Trophoblast cell (in vitro differentiated cells and primary cell): ENCODE measurements at regions not wholly inside any gene's neighbourhood (a gene's known extent, or its start where the extent isn't known, plus 50 kb on each side); places are given as distances from the start of the nearest gene placed in this dataset.

Source experiments
- DNase-seq, 2 donors: peaks; one replicate each; pipeline ENCODE4 v3.0.0-alpha.2; 2016
- H2AFZ ChIP-seq: 2 replicates; pipeline ENCODE4 v1.6.1; 2013; ENCODE audit warnings: low read length, moderate library complexity, mild to moderate bottlenecking; ENCODE audit not compliant: insufficient read depth, poor library complexity
- H2AK5ac ChIP-seq: 2 replicates; pipeline ENCODE4 v1.6.1; 2013; ENCODE audit warnings: mild to moderate bottlenecking, low read length
- H2BK120ac ChIP-seq: 2 replicates; pipeline ENCODE4 v1.6.1; 2013; ENCODE audit warnings: low read length, mild to moderate bottlenecking, moderate library complexity; ENCODE audit not compliant: insufficient read depth, poor library complexity
- H2BK12ac ChIP-seq: 2 replicates; pipeline ENCODE4 v1.6.1; 2013; ENCODE audit warnings: mild to moderate bottlenecking, low read length, moderate library complexity
- H2BK5ac ChIP-seq: 2 replicates; pipeline ENCODE4 v1.6.1; 2013; ENCODE audit warnings: low read length, low read depth, moderate library complexity, mild to moderate bottlenecking; ENCODE audit not compliant: poor library complexity
- H3K14ac ChIP-seq: 2 replicates; pipeline ENCODE4 v1.6.1; 2013; ENCODE audit warnings: mild to moderate bottlenecking, low read length
- H3K18ac ChIP-seq: 2 replicates; pipeline ENCODE4 v1.6.1; 2013; ENCODE audit warnings: mild to moderate bottlenecking, low read length
- H3K23ac ChIP-seq: 2 replicates; pipeline ENCODE4 v1.6.1; 2013; ENCODE audit warnings: low read length
- H3K27ac ChIP-seq: 2 replicates; pipeline ENCODE4 v1.5.1; 2013; ENCODE audit warnings: low read depth, mild to moderate bottlenecking, inconsistent platforms, low read length, moderate library complexity
- H3K27me3 ChIP-seq: 2 replicates; pipeline ENCODE4 v1.6.1; 2013; ENCODE audit warnings: inconsistent platforms, mild to moderate bottlenecking, low read length, moderate library complexity; ENCODE audit not compliant: insufficient read depth
- H3K36me3 ChIP-seq, 2 experiments: 1 replicate in 1 of 2; 2 replicates in 1 of 2; pipeline ENCODE4 v1.6.1; 2013; ENCODE audit warnings: low read length in 2 of 2, mild to moderate bottlenecking in 2 of 2, moderate library complexity in 1 of 2; ENCODE audit not compliant: insufficient read depth in 2 of 2, control insufficient read depth in 1 of 2
- H3K4ac ChIP-seq: 2 replicates; pipeline ENCODE4 v1.6.1; 2013; ENCODE audit warnings: low read depth, mild to moderate bottlenecking, low read length, moderate library complexity
- H3K4me1 ChIP-seq, 2 experiments: 1 replicate in 1 of 2; 2 replicates in 1 of 2; pipeline ENCODE4 v1.6.1; 2013; ENCODE audit warnings: low read length in 2 of 2, mild to moderate bottlenecking in 2 of 2, moderate library complexity in 1 of 2; ENCODE audit not compliant: insufficient read depth in 2 of 2, control insufficient read depth in 1 of 2
- H3K4me2 ChIP-seq: 2 replicates; pipeline ENCODE4 v1.6.1; 2013; ENCODE audit warnings: inconsistent platforms, mild to moderate bottlenecking, low read length, moderate library complexity
- H3K4me3 ChIP-seq: 2 replicates; pipeline ENCODE4 v1.5.1; 2013; ENCODE audit warnings: mild to moderate bottlenecking, low read depth, low read length, inconsistent platforms
- H3K79me1 ChIP-seq: one replicate; pipeline ENCODE4 v1.6.1; 2013; ENCODE audit warnings: low read length
- H3K79me2 ChIP-seq: 2 replicates; pipeline ENCODE4 v1.6.1; 2013; ENCODE audit warnings: low read length, mild to moderate bottlenecking; ENCODE audit not compliant: control insufficient read depth, insufficient read depth, poor library complexity
- H3K9ac ChIP-seq: 2 replicates; pipeline ENCODE4 v1.6.1; 2013; ENCODE audit warnings: mild to moderate bottlenecking, low read length
- H3K9me3 ChIP-seq: 2 replicates; pipeline ENCODE4 v1.6.1; 2013; ENCODE audit warnings: low read depth, mild to moderate bottlenecking, control low read depth, inconsistent platforms, low read length; ENCODE audit not compliant: insufficient read depth
- H4K12ac ChIP-seq: 2 replicates; pipeline ENCODE4 v1.6.1; 2013; ENCODE audit warnings: low read depth, mild to moderate bottlenecking, low read length, moderate library complexity
- H4K8ac ChIP-seq: 2 replicates; pipeline ENCODE4 v1.6.1; 2013; ENCODE audit warnings: low read depth, mild to moderate bottlenecking, low read length, moderate library complexity
- H4K91ac ChIP-seq: one replicate; pipeline ENCODE4 v1.6.1; 2013; ENCODE audit warnings: low read depth, mild to moderate bottlenecking, low read length, moderate library complexity
- WGBS: extraction: QIAGEN DNeasy Blood & Tissue Kit; methylation state at CpG from one replicate; pipeline ENCODE4 v1.1.7; 2013; ENCODE audit warnings: missing lambda C conversion rate; ENCODE audit not compliant: insufficient read length, insufficient coverage; ENCODE audit errors: extremely low coverage; 5-methylcytosine and 5-hydroxymethylcytosine counted together

- Histone ChIP-seq H2BK12ac (no peak overlapping the region), H3K4me2 (no peak overlapping the region), H4K8ac (no peak overlapping the region), H3K36me3 (no peaks in the 10 kb centered on the region), H3K27ac (no peak overlapping the region), H3K4ac (no peak overlapping the region), H3K9ac (no peak overlapping the region), H3K4me3 (no peak overlapping the region), H3K23ac (no peak overlapping the region), H3K9me3 (no peaks in the 10 kb centered on the region), H3K4me1 (no peaks in the 10 kb centered on the region), H2AK5ac (no peak overlapping the region), H3K27me3 (no peaks in the 10 kb centered on the region), H3K79me1 (no peaks in the 10 kb centered on the region), H2BK5ac (no peak overlapping the region), H4K12ac (no peak overlapping the region), H3K79me2 (no peaks in the 10 kb centered on the region), H3K18ac (no peak overlapping the region), H4K91ac (no peak overlapping the region), H3K14ac (no peak overlapping the region), H2AFZ (no peak overlapping the region), H2BK120ac (no peak overlapping the region)
- no peak for DNase-seq
These were observed 763.5 kb upstream of the MAP3K7 start for GRCh38 chr6:91350146-91350908.

- Histone ChIP-seq H2AK5ac (no peak overlapping the region), H3K9me3 (no peaks in the 10 kb centered on the region), H3K79me1 (no peaks in the 10 kb centered on the region), H4K91ac (no peak overlapping the region), H4K8ac (no peak overlapping the region), H3K4me2 (no peak overlapping the region), H2BK5ac (no peak overlapping the region), H2BK120ac (no peak overlapping the region), H3K27me3 (no peaks in the 10 kb centered on the region), H4K12ac (no peak overlapping the region), H2AFZ (no peak overlapping the region), H3K23ac (no peak overlapping the region), H3K18ac (no peak overlapping the region), H3K4me1 (no peaks in the 10 kb centered on the region), H3K4ac (no peak overlapping the region), H2BK12ac (no peak overlapping the region), H3K27ac (no peak overlapping the region), H3K4me3 (no peak overlapping the region), H3K9ac (no peak overlapping the region), H3K36me3 (no peaks in the 10 kb centered on the region), H3K14ac (no peak overlapping the region), H3K79me2 (no peaks in the 10 kb centered on the region)
- WGBS = no CpG with 5 or more reads among the region's 3 CpGs
- DNase-seq = no peak
These were observed 754.6 kb upstream of the MAP3K7 start for GRCh38 chr6:91341473-91341872.

DNA sequence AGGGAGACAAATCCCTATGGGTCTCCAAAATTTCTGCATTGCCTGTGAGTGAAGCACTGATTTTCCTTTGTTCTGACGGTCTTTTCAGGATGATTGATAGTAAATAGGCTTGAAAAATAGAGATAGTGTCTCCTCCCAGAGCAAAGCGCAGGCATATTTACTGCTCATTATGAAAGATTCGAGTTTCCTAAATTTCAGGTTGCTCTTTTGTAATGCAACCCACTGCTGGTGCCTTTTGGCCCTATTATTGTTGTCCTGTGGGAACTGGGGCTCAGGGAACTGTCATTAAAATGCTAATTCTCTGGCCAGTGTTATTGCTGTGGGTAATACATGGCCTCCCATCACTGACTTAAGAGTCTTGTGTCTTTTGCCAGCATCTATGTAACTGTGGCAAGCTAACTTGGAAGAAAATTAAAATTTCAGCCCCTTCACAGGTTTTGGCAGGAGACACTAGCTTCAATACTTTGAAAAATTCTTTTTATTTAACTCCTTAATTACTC lies 754.1 kb upstream of the MAP3K7 start:
- no peak overlapping the region for H3K4me3 ChIP-seq
- H2AK5ac ChIP-seq = no peak overlapping the region
- no peak overlapping the region for H2BK12ac ChIP-seq
- H4K8ac ChIP-seq = no peak overlapping the region
- H3K9ac ChIP-seq = no peak overlapping the region
- WGBS = no CpG with 5 or more reads among the region's 3 CpGs
- no peak overlapping the region for H2BK120ac ChIP-seq
- H2AFZ ChIP-seq = no peak overlapping the region
- H3K36me3 ChIP-seq = no peaks in the 10 kb centered on the region
- no peak overlapping the region for H2BK5ac ChIP-seq
- no peaks in the 10 kb centered on the region for H3K9me3 ChIP-seq
- no peaks in the 10 kb centered on the region for H3K79me2 ChIP-seq
- no peak overlapping the region for H3K23ac ChIP-seq
- DNase-seq = no peak
- H3K4me1 ChIP-seq = no peaks in the 10 kb centered on the region
- no peak overlapping the region for H4K91ac ChIP-seq
- no peak overlapping the region for H3K4ac ChIP-seq
- H3K4me2 ChIP-seq = no peak overlapping the region
- H3K27me3 ChIP-seq = no peaks in the 10 kb centered on the region
- no peak overlapping the region for H4K12ac ChIP-seq
- H3K27ac ChIP-seq = no peak overlapping the region
- no peak overlapping the region for H3K18ac ChIP-seq
- H3K79me1 ChIP-seq = no peaks in the 10 kb centered on the region
- H3K14ac ChIP-seq = no peak overlapping the region

DNA sequence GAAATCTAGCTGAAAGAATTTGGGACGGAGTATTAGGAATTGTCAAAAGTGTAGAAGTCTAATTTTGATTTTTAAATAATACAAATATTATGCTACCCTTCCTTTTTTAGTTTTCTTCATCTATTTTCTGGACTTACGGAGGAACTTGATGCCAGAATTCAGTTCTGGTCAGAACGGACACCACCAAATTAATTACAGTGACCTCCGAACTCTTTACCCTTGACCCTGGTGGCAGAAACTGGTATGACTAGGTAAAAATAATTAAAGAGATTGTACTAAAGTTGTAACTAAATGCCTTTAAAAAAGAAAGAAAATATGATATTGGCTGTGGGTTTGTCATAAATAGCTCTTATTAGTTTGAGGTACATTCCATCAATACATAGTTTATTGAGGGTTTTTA lies 751.1 kb upstream of the MAP3K7 start:
- H3K27me3 ChIP-seq = no peaks in the 10 kb centered on the region
- no peak overlapping the region for H4K8ac ChIP-seq
- H2AFZ ChIP-seq = no peak overlapping the region
- no peak overlapping the region for H3K4ac ChIP-seq
- H3K14ac ChIP-seq = no peak overlapping the region
- H3K4me2 ChIP-seq = no peak overlapping the region
- H4K12ac ChIP-seq = no peak overlapping the region
- H3K79me1 ChIP-seq = no peaks in the 10 kb centered on the region
- H3K4me1 ChIP-seq = no peaks in the 10 kb centered on the region
- no peak overlapping the region for H2BK5ac ChIP-seq
- no peak overlapping the region for H2BK12ac ChIP-seq
- no peaks in the 10 kb centered on the region for H3K79me2 ChIP-seq
- no peak overlapping the region for H3K18ac ChIP-seq
- WGBS = no CpG with 5 or more reads among the region's 4 CpGs
- H3K36me3 ChIP-seq = no peaks in the 10 kb centered on the region
- no peaks in the 10 kb centered on the region for H3K9me3 ChIP-seq
- no peak overlapping the region for H2BK120ac ChIP-seq
- no peak overlapping the region for H3K4me3 ChIP-seq
- H3K27ac ChIP-seq = no peak overlapping the region
- H3K9ac ChIP-seq = no peak overlapping the region
- no peak overlapping the region for H4K91ac ChIP-seq
- no peak overlapping the region for H2AK5ac ChIP-seq
- no peak overlapping the region for H3K23ac ChIP-seq
- DNase-seq = no peak
